Mesenchymal stem cell (in vitro differentiated cells and primary cell): ENCODE measurements at regions not wholly inside any gene's neighbourhood (a gene's known extent, or its start where the extent isn't known, plus 50 kb on each side); places are given as distances from the start of the nearest gene placed in this dataset.

Experiments
- DNase-seq: peaks from one replicate; pipeline ENCODE4 v3.0.0-alpha.2; 2013
- H2AFZ ChIP-seq: one replicate; pipeline ENCODE4 v1.6.1; 2013; ENCODE audit warnings: low read depth, mild to moderate bottlenecking, control low read depth, inconsistent platforms, low read length, moderate library complexity
- H2AK5ac ChIP-seq: 2 replicates; pipeline ENCODE4 v1.6.1; 2013; ENCODE audit warnings: low read length, moderate library complexity, mild to moderate bottlenecking, inconsistent platforms; ENCODE audit not compliant: severe bottlenecking
- H2BK120ac ChIP-seq: one replicate; pipeline ENCODE4 v1.6.1; 2013; ENCODE audit warnings: low read depth, mild to moderate bottlenecking, inconsistent platforms, low read length, moderate library complexity
- H2BK12ac ChIP-seq, 2 experiments: one replicate each; pipeline ENCODE4 v1.6.1; 2013; ENCODE audit warnings: inconsistent platforms in 2 of 2, low read length in 2 of 2, mild to moderate bottlenecking in 2 of 2, moderate library complexity in 2 of 2, control low read depth in 1 of 2
- H2BK15ac ChIP-seq: one replicate; pipeline ENCODE4 v1.6.1; 2013; ENCODE audit warnings: mild to moderate bottlenecking, low read depth, inconsistent platforms; ENCODE audit not compliant: poor library complexity, severe bottlenecking
- H2BK5ac ChIP-seq: 2 replicates; pipeline ENCODE4 v1.6.1; 2013; ENCODE audit warnings: low read depth, mild to moderate bottlenecking, low read length, control low read depth, inconsistent platforms; ENCODE audit not compliant: poor library complexity, severe bottlenecking
- H3K14ac ChIP-seq, 2 experiments: one replicate each; pipeline ENCODE4 v1.6.1; 2013; ENCODE audit warnings: inconsistent platforms in 2 of 2, low read length in 2 of 2, control low read depth in 1 of 2, mild to moderate bottlenecking in 1 of 2, moderate library complexity in 1 of 2
- H3K18ac ChIP-seq, 2 experiments: one replicate each; pipeline ENCODE4 v1.6.1; 2013; ENCODE audit warnings: inconsistent platforms in 2 of 2, low read length in 2 of 2, control low read depth in 1 of 2, low read depth in 1 of 2, mild to moderate bottlenecking in 1 of 2
- H3K23ac ChIP-seq, 2 experiments: one replicate each; pipeline ENCODE4 v1.6.1; 2013; ENCODE audit warnings: inconsistent platforms in 2 of 2, low read length in 2 of 2, mild to moderate bottlenecking in 2 of 2, moderate library complexity in 2 of 2, control low read depth in 1 of 2
- H3K27ac ChIP-seq: 2 replicates; pipeline ENCODE4 v1.5.1; 2013; ENCODE audit warnings: mild to moderate bottlenecking, moderate library complexity, low read length, control low read depth, inconsistent platforms; ENCODE audit not compliant: poor library complexity, severe bottlenecking
- H3K27me3 ChIP-seq, 2 experiments: 2 replicates each; pipeline versions ENCODE4 v1.6.1 to v1.7.0; 2013; ENCODE audit warnings: low read length in 2 of 2, mild to moderate bottlenecking in 2 of 2, moderate library complexity in 2 of 2, control low read depth in 1 of 2, inconsistent platforms in 1 of 2; ENCODE audit not compliant: control insufficient read depth in 1 of 2, insufficient read depth in 1 of 2
- H3K36me3 ChIP-seq, 2 experiments: 2 replicates each; pipeline versions ENCODE4 v1.6.1 to v1.7.0; 2013; ENCODE audit warnings: low read length in 2 of 2, control low read depth in 1 of 2, inconsistent platforms in 1 of 2, low read depth in 1 of 2, mild to moderate bottlenecking in 1 of 2; ENCODE audit not compliant: insufficient read depth in 2 of 2, control insufficient read depth in 1 of 2
- H3K4ac ChIP-seq, 2 experiments: one replicate each; pipeline ENCODE4 v1.6.1; 2013; ENCODE audit warnings: inconsistent platforms in 2 of 2, low read length in 2 of 2, mild to moderate bottlenecking in 2 of 2, moderate library complexity in 2 of 2, control low read depth in 1 of 2, low read depth in 1 of 2
- H3K4me1 ChIP-seq: 2 replicates; pipeline ENCODE4 v1.6.1; 2013; ENCODE audit warnings: low read depth, low read length, control low read depth; ENCODE audit not compliant: control insufficient read depth, insufficient read depth
- H3K4me2 ChIP-seq: 2 replicates; pipeline ENCODE4 v1.6.1; 2013; ENCODE audit warnings: low read length, mild to moderate bottlenecking, inconsistent platforms; ENCODE audit not compliant: poor library complexity, severe bottlenecking
- H3K4me3 ChIP-seq, 2 experiments: 2 replicates each; pipeline versions ENCODE4 v1.5.1 to v1.7.0; 2013; ENCODE audit warnings: low read length in 2 of 2, mild to moderate bottlenecking in 2 of 2, control low read depth in 1 of 2, low read depth in 1 of 2; ENCODE audit not compliant: insufficient read depth in 1 of 2
- H3K79me1 ChIP-seq: replicated peaks from 2 replicates; pipeline ENCODE4 v1.6.1; 2013; ENCODE audit warnings: mild to moderate bottlenecking, control low read depth, low read length, inconsistent platforms; ENCODE audit not compliant: poor library complexity, severe bottlenecking
- H3K9ac ChIP-seq: 2 replicates; pipeline ENCODE4 v1.7.0; 2013; ENCODE audit warnings: mild to moderate bottlenecking, low read length, moderate library complexity
- H3K9me3 ChIP-seq: 2 replicates; pipeline ENCODE4 v1.7.0; 2013; ENCODE audit warnings: mild to moderate bottlenecking, low read length; ENCODE audit not compliant: control insufficient read depth
- H4K8ac ChIP-seq: one replicate; pipeline ENCODE4 v1.6.1; 2013; ENCODE audit warnings: inconsistent platforms, mild to moderate bottlenecking, low read length, moderate library complexity
- H4K91ac ChIP-seq: one replicate; pipeline ENCODE4 v1.6.1; 2013; ENCODE audit warnings: mild to moderate bottlenecking, low read length, inconsistent platforms
- WGBS: methylation state at CpG from one replicate; pipeline ENCODE4 v1.1.7; 2013; ENCODE audit warnings: mixed read lengths; 5-methylcytosine and 5-hydroxymethylcytosine counted together

GRCh38 chr5:57685516-57686255 is 203.1 kb upstream of the ACTBL2 start:
- Histone ChIP-seq H3K14ac (no peak overlapping the region), H3K4me1 (peaks cover 2% of the 10 kb centered on the region), H3K79me1 (no peaks in the 10 kb centered on the region), H3K9me3 (no peaks in the 10 kb centered on the region), H2BK5ac (no peak overlapping the region), H3K9ac (no peak overlapping the region), H3K4me2 (no peak overlapping the region), H2BK120ac (no peak overlapping the region), H2BK12ac (no peak overlapping the region), H3K27me3 (no peaks in the 10 kb centered on the region), H3K18ac (no peak overlapping the region), H3K4ac (no peak overlapping the region), H2BK15ac (no peak overlapping the region), H2AFZ (no peak overlapping the region), H3K23ac (no peak overlapping the region), H3K27ac (no peak overlapping the region), H4K91ac (no peak overlapping the region), H2AK5ac (no peak overlapping the region), H3K36me3 (no peaks in the 10 kb centered on the region), H4K8ac (no peak overlapping the region), H3K4me3 (no peak overlapping the region)
- no peak for DNase-seq
- 89% methylated on average over 1 of the region's 3 CpGs for WGBS

- peaks cover 2% of the 10 kb centered on the region for H3K4me1 ChIP-seq
- DNase-seq, result no peak
- no peak overlapping the region for H3K4ac ChIP-seq
- no peak overlapping the region for H2BK5ac ChIP-seq
- 83% methylated on average over 1 of the region's 1 CpG for WGBS
- peak overlapping the region in 1 of 2 experiments; percentile 15 for H3K18ac ChIP-seq
- no peak overlapping the region for H3K27ac ChIP-seq
- no peaks in the 10 kb centered on the region for H3K9me3 ChIP-seq
- H4K8ac ChIP-seq, result no peak overlapping the region
- H4K91ac ChIP-seq, result no peak overlapping the region
- H3K9ac ChIP-seq, result no peak overlapping the region
- H3K79me1 ChIP-seq, result no peaks in the 10 kb centered on the region
- no peak overlapping the region for H3K23ac ChIP-seq
- no peak overlapping the region for H3K14ac ChIP-seq
- no peak overlapping the region for H2AK5ac ChIP-seq
- H3K36me3 ChIP-seq, result no peaks in the 10 kb centered on the region
- H2BK120ac ChIP-seq, result no peak overlapping the region
- no peak overlapping the region for H2AFZ ChIP-seq
- H3K27me3 ChIP-seq, result no peaks in the 10 kb centered on the region
- H2BK12ac ChIP-seq, result no peak overlapping the region
- H2BK15ac ChIP-seq, result no peak overlapping the region
- H3K4me3 ChIP-seq, result no peak overlapping the region
- H3K4me2 ChIP-seq, result no peak overlapping the region
Observed at GRCh38 chr5:57684299-57684702, 201.7 kb upstream of the ACTBL2 start.

- no peaks in the 10 kb centered on the region for H3K79me1 ChIP-seq
- no peak overlapping the region for H2BK12ac ChIP-seq
- H3K9me3 ChIP-seq, result no peaks in the 10 kb centered on the region
- H3K4me2 ChIP-seq, result no peak overlapping the region
- H4K91ac ChIP-seq, result no peak overlapping the region
- no peak overlapping the region for H3K18ac ChIP-seq
- H2AFZ ChIP-seq, result no peak overlapping the region
- no peaks in the 10 kb centered on the region for H3K27me3 ChIP-seq
- H2BK15ac ChIP-seq, result no peak overlapping the region
- H3K27ac ChIP-seq, result no peak overlapping the region
- no peak overlapping the region for H2AK5ac ChIP-seq
- H3K4ac ChIP-seq, result no peak overlapping the region
- H4K8ac ChIP-seq, result no peak overlapping the region
- H3K14ac ChIP-seq, result no peak overlapping the region
- no peaks in the 10 kb centered on the region for H3K36me3 ChIP-seq
- H3K4me3 ChIP-seq, result no peak overlapping the region
- no peak for DNase-seq
- WGBS, result no CpG with 5 or more reads among the region's 2 CpGs
- H3K23ac ChIP-seq, result no peak overlapping the region
- H3K9ac ChIP-seq, result no peak overlapping the region
- H3K4me1 ChIP-seq, result peaks cover 2% of the 10 kb centered on the region
- no peak overlapping the region for H2BK120ac ChIP-seq
- H2BK5ac ChIP-seq, result no peak overlapping the region
Observed at GRCh38 chr5:57683036-57683630, 200.5 kb upstream of the ACTBL2 start.

GRCh38 chr5:57681942-57682341 is 199.3 kb upstream of the ACTBL2 start:
- no peak for DNase-seq
- no peak overlapping the region for H3K4me2 ChIP-seq
- no peak overlapping the region for H3K4me3 ChIP-seq
- no peak overlapping the region for H2BK5ac ChIP-seq
- H2BK120ac ChIP-seq, result no peak overlapping the region
- no peaks in the 10 kb centered on the region for H3K27me3 ChIP-seq
- H2AFZ ChIP-seq, result no peak overlapping the region
- H3K4ac ChIP-seq, result no peak overlapping the region
- no peak overlapping the region for H2BK15ac ChIP-seq
- no peaks in the 10 kb centered on the region for H3K9me3 ChIP-seq
- no peak overlapping the region for H2BK12ac ChIP-seq
- H4K91ac ChIP-seq, result no peak overlapping the region
- no peaks in the 10 kb centered on the region for H3K36me3 ChIP-seq
- 100% methylated on average over 2 of the region's 3 CpGs for WGBS
- no peaks in the 10 kb centered on the region for H3K79me1 ChIP-seq
- peaks cover 2% of the 10 kb centered on the region for H3K4me1 ChIP-seq
- H4K8ac ChIP-seq, result no peak overlapping the region
- H3K27ac ChIP-seq, result no peak overlapping the region
- H3K9ac ChIP-seq, result no peak overlapping the region
- H3K18ac ChIP-seq, result no peak overlapping the region
- H3K14ac ChIP-seq, result no peak overlapping the region
- no peak overlapping the region for H3K23ac ChIP-seq
- H2AK5ac ChIP-seq, result no peak overlapping the region
